OCI-LY1 (cell line): ENCODE measurements at regions not wholly inside any gene's neighbourhood (a gene's known extent, or its start where the extent isn't known, plus 50 kb on each side); places are given as distances from the start of the nearest gene placed in this dataset.

Experiments used
- H2AFZ ChIP-seq: fragments of 200-600 bp; sonication (generic), shearing (Covaris generic); 2 replicates; pipeline ENCODE4 v1.6.0; 2014; ENCODE audit warnings: antibody characterized with exemption, mild to moderate bottlenecking, low read length
- H3F3A ChIP-seq: fragments of 200-600 bp; sonication (generic), shearing (Covaris generic); 2 replicates; pipeline ENCODE4 v1.6.0; 2014; ENCODE audit warnings: mild to moderate bottlenecking, antibody characterized with exemption, low read length, moderate library complexity; ENCODE audit not compliant: insufficient read depth
- H3K27ac ChIP-seq: fragments of 200-600 bp; sonication (generic); 2 replicates; pipeline ENCODE4 v1.5.1; 2014; ENCODE audit warnings: low read length, mixed run types, mild to moderate bottlenecking, low read depth; ENCODE audit not compliant: poor library complexity, severe bottlenecking
- H3K27me3 ChIP-seq: fragments of 200-600 bp; sonication (generic); 2 replicates; pipeline ENCODE4 v1.6.0; 2014; ENCODE audit warnings: antibody characterized with exemption, mild to moderate bottlenecking, low read length, moderate library complexity; ENCODE audit not compliant: insufficient read depth
- H3K36me3 ChIP-seq: fragments of 200-600 bp; sonication (generic); 2 replicates; pipeline ENCODE4 v1.6.1; 2014; ENCODE audit warnings: mild to moderate bottlenecking, antibody characterized with exemption, low read length, moderate library complexity, mixed read lengths; ENCODE audit not compliant: insufficient read depth
- H3K4me1 ChIP-seq: fragments of 200-600 bp; sonication (generic); 2 replicates; pipeline ENCODE4 v1.5.1; 2014; ENCODE audit warnings: mild to moderate bottlenecking, low read length, moderate library complexity; ENCODE audit not compliant: insufficient read depth, severe bottlenecking
- H3K4me2 ChIP-seq: fragments of 200-600 bp; sonication (generic), shearing (Covaris generic); 2 replicates; pipeline ENCODE4 v1.6.1; 2014; ENCODE audit warnings: low read length
- H3K4me3 ChIP-seq: fragments of 200-600 bp; sonication (generic); 2 replicates; pipeline ENCODE4 v1.5.1; 2014; ENCODE audit warnings: low read length, low read depth, mild to moderate bottlenecking, mixed read lengths; ENCODE audit not compliant: poor library complexity, severe bottlenecking
- H3K79me2 ChIP-seq: fragments of 200-600 bp; shearing (Covaris generic); 2 replicates; pipeline ENCODE4 v1.6.1; 2016; ENCODE audit warnings: mixed run types, low read length, mixed read lengths; ENCODE audit not compliant: insufficient read depth
- H3K9ac ChIP-seq: fragments of 200-600 bp; sonication (generic), shearing (Covaris generic); 2 replicates; pipeline ENCODE4 v1.6.1; 2014; ENCODE audit warnings: mild to moderate bottlenecking, low read length, mixed read lengths
- H3K9me2 ChIP-seq: fragments of 200-600 bp; sonication (generic), shearing (Covaris generic); 2 replicates; pipeline ENCODE4 v1.6.1; 2014; ENCODE audit warnings: low read depth, mild to moderate bottlenecking, low read length, mixed read lengths
- H3K9me3 ChIP-seq: fragments of 200-600 bp; shearing (Covaris generic); 2 replicates; pipeline ENCODE4 v1.6.1; 2014; ENCODE audit warnings: low read length, mixed read lengths
- H4K20me1 ChIP-seq: fragments of 200-600 bp; sonication (generic), shearing (Covaris generic); 2 replicates; pipeline ENCODE4 v1.6.0; 2016; ENCODE audit warnings: mild to moderate bottlenecking, low read length; ENCODE audit not compliant: insufficient read depth
- CTCF ChIP-seq: fragments of 200-600 bp; sonication (generic), shearing (Covaris generic); IDR thresholded peaks from 2 replicates; pipeline ENCODE4 v1.5.1; 2017; ENCODE audit warnings: mild to moderate bottlenecking, antibody characterized with exemption, low read length, moderate library complexity, mixed read lengths
- EZH2 ChIP-seq: fragments of 200-600 bp; sonication (generic), shearing (Covaris generic); IDR thresholded peaks from 2 replicates; pipeline ENCODE4 v1.8.0; 2017; ENCODE audit warnings: borderline replicate concordance, mixed run types, mild to moderate bottlenecking, antibody characterized with exemption, low read length, moderate library complexity, mixed read lengths

- Histone ChIP-seq H3F3A (no peaks in the 10 kb centered on the region), H2AFZ (no peak overlapping the region), H3K4me2 (no peak overlapping the region), H3K9ac (no peak overlapping the region), H3K4me1 (peaks cover 7% of the 10 kb centered on the region), H3K4me3 (no peak overlapping the region), H3K36me3 (no peaks in the 10 kb centered on the region), H4K20me1 (no peaks in the 10 kb centered on the region), H3K79me2 (no peaks in the 10 kb centered on the region), H3K9me3 (no peaks in the 10 kb centered on the region), H3K9me2 (no peaks in the 10 kb centered on the region), H3K27me3 (no peaks in the 10 kb centered on the region), H3K27ac (no peak overlapping the region)
- TF ChIP-seq CTCF (no peak), EZH2 (no peak)
These were observed 94.7 kb upstream of the GADD45A start for GRCh38 chr1:67590329-67590728.

DNA sequence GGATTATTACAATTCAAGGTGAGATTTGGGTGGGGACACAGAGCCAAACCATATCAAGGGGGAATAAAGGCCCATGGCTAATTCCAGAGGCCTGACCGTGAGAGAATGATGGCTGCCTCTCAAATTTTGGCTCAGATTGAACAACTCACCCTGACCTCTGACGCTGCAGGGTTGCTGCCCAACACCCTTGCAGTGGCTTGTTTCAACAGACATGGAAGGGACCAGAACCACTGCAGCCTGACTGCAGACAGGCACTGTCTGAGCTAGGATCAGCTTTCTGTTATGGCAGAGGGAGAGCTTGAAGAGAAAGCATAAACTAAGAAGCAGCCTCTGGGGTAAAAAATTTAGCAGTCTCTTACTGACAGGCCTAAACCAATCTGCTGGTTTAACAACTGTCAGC is 90.2 kb upstream of the GADD45A start:
- Histone ChIP-seq H3K4me2 (no peak overlapping the region), H3K4me1 (peaks cover 7% of the 10 kb centered on the region), H3K27me3 (no peaks in the 10 kb centered on the region), H3K79me2 (no peaks in the 10 kb centered on the region), H3K36me3 (no peaks in the 10 kb centered on the region; the same call in 1 of the 2 replicates), H3K9me3 (peaks cover 6% of the 10 kb centered on the region; the same call in 1 of the 2 replicates), H2AFZ (no peak overlapping the region), H3K27ac (no peak overlapping the region), H4K20me1 (no peaks in the 10 kb centered on the region), H3K4me3 (no peak overlapping the region), H3F3A (no peaks in the 10 kb centered on the region), H3K9ac (no peak overlapping the region), H3K9me2 (no peaks in the 10 kb centered on the region)
- TF ChIP-seq CTCF, result no peak
- no peak for TF ChIP-seq EZH2

DNA sequence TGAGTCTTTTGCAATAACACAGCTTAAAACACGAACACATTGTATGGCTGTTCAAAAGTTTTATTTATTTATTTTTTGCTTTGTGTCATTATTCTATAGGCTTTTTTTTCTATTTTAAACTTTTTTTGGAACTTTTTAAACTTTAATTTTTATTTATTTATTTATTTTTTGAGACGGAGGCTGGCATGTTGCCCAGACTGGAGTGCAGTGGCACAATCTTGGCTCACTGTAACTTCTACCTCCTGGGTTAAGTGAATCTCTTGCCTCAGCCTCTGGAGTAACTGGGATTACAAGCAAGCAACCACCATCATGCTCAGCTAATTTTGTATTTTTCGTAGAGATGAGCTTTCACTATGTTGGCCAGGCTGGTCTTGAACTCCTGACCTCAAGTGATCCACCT is 88.3 kb upstream of the GADD45A start:
- Histone ChIP-seq H3K9me2 (no peaks in the 10 kb centered on the region), H3F3A (no peaks in the 10 kb centered on the region), H2AFZ (no peak overlapping the region), H3K4me1 (no peaks in the 10 kb centered on the region), H3K36me3 (no peaks in the 10 kb centered on the region; the same call in 1 of the 2 replicates), H3K4me2 (no peak overlapping the region), H3K27ac (no peak overlapping the region), H4K20me1 (no peaks in the 10 kb centered on the region), H3K9ac (no peak overlapping the region), H3K27me3 (no peaks in the 10 kb centered on the region), H3K4me3 (no peak overlapping the region), H3K79me2 (no peaks in the 10 kb centered on the region), H3K9me3 (peaks cover 6% of the 10 kb centered on the region; the same call in 1 of the 2 replicates)
- TF ChIP-seq EZH2 (no peak), CTCF (no peak)
